B cell (primary cell): ENCODE measurements at regions not wholly inside any gene's neighbourhood (a gene's known extent, or its start where the extent isn't known, plus 50 kb on each side); places are given as distances from the start of the nearest gene placed in this dataset.
A peak's percentile ranks its signal among the peaks of the same experiment; 100 is the strongest.

Experiments
- ATAC-seq: fragments of 200-7000 bp; cut with Tn5 transposase; one replicate; pipeline ENCODE4 v1.10.0; 2021; ENCODE audit warnings: low read depth, mild to moderate bottlenecking, moderate number of reproducible peaks, moderate library complexity
- CTCF ChIA-PET: fragments of 350-600 bp; sonication (Branson Sonifier 250); formaldehyde crosslinking; loops from one replicate; lab custom pipeline; 2021; ENCODE audit warnings: antibody characterized with exemption, inconsistent platforms; lab: Charles Lee
- POLR2A ChIA-PET: fragments of 350-600 bp; sonication (Branson Sonifier 250); formaldehyde crosslinking; loops from one replicate; lab custom pipeline; 2021; ENCODE audit warnings: antibody characterized with exemption; lab: Charles Lee
- DNase-seq: peaks from one replicate; pipeline ENCODE4 v3.0.0; 2013
- H2AFZ ChIP-seq: 2 replicates; pipeline ENCODE4 v1.6.1; 2012; ENCODE audit warnings: mild to moderate bottlenecking, low read depth, low read length; ENCODE audit not compliant: insufficient read depth, poor library complexity, severe bottlenecking
- H3K27ac ChIP-seq, 2 donors: 1 replicate in 1 of 2; 2 replicates in 1 of 2; pipeline ENCODE4 v1.5.1; 2012 to 2013; ENCODE audit warnings: low read length in 2 of 2, mild to moderate bottlenecking in 2 of 2, moderate library complexity in 1 of 2
- H3K27me3 ChIP-seq, 4 experiments: fragments of 200-600 bp in 1 of 4; sonication (generic) in 1 of 4; replicated peaks in 1 of 4; 1 replicate in 2 of 4; 2 replicates in 2 of 4; pipeline versions ENCODE4 v1.6.1 to v1.7.0; 2013 to 2016; ENCODE audit warnings: low read length in 3 of 4, mild to moderate bottlenecking in 2 of 4, mixed read lengths in 1 of 4, moderate library complexity in 1 of 4; ENCODE audit not compliant: insufficient read depth in 4 of 4, control insufficient read depth in 3 of 4; ENCODE audit errors: control extremely low read depth in 1 of 4
- H3K36me3 ChIP-seq, 2 experiments: replicated peaks in 1 of 2; 1 replicate in 1 of 2; 2 replicates in 1 of 2; pipeline versions ENCODE4 v1.6.1 to v1.7.1; 2013; ENCODE audit warnings: low read length in 1 of 2; ENCODE audit not compliant: insufficient read depth in 2 of 2, control insufficient read depth in 1 of 2; ENCODE audit errors: control extremely low read depth in 1 of 2, extremely low read depth in 1 of 2
- H3K4me1 ChIP-seq, 2 donors: fragments of 200-600 bp in 1 of 2; sonication (generic) in 1 of 2; 1 replicate in 1 of 2; 2 replicates in 1 of 2; pipeline versions ENCODE4 v1.5.1 to v1.6.1; 2013 to 2017; ENCODE audit warnings: low read length in 2 of 2; ENCODE audit not compliant: control insufficient read depth in 2 of 2, insufficient read depth in 2 of 2
- H3K4me2 ChIP-seq: replicated peaks from 2 replicates; pipeline ENCODE3; 2012; ENCODE audit warnings: mild to moderate bottlenecking, low read depth, low read length; ENCODE audit not compliant: poor library complexity, severe bottlenecking
- H3K4me3 ChIP-seq, 5 experiments: fragments of 200-600 bp in 1 of 5; sonication (generic) in 1 of 5; 1 replicate in 3 of 5; 2 replicates in 2 of 5; pipeline versions ENCODE4 v1.5.1 to v1.7.0; 2011 to 2016; ENCODE audit warnings: low read length in 4 of 5, mild to moderate bottlenecking in 4 of 5, low read depth in 2 of 5, control low read depth in 1 of 5, moderate library complexity in 1 of 5; ENCODE audit not compliant: insufficient read depth in 1 of 5; ENCODE audit errors: control extremely low read depth in 1 of 5, extremely low read depth in 1 of 5
- H3K79me2 ChIP-seq: fragments of 200-600 bp; sonication (generic); one replicate; pipeline ENCODE4 v1.6.0; 2016; ENCODE audit warnings: low read length; ENCODE audit not compliant: control insufficient read depth, insufficient read depth
- H3K9ac ChIP-seq: fragments of 200-600 bp; sonication (generic); 2 replicates; pipeline ENCODE4 v1.6.1; 2017; ENCODE audit warnings: mild to moderate bottlenecking, low read length, moderate library complexity
- H3K9me3 ChIP-seq, 3 donors: one replicate each; pipeline versions ENCODE4 v1.6.1 to v1.7.1; 2013; ENCODE audit warnings: low read length in 2 of 3; ENCODE audit not compliant: control insufficient read depth in 2 of 3, insufficient read depth in 1 of 3; ENCODE audit errors: control extremely low read depth in 1 of 3
- H4K20me1 ChIP-seq: 2 replicates; pipeline ENCODE4 v1.6.0; 2012; ENCODE audit warnings: mild to moderate bottlenecking, low read length; ENCODE audit not compliant: insufficient read depth, control insufficient read depth, poor library complexity, severe bottlenecking
- H3K27ac Mint-ChIP-seq: one replicate; pipeline ENCODE4 v1.8.0; 2021; ENCODE audit warnings: mixed read lengths
- H3K27me3 Mint-ChIP-seq: one replicate; pipeline ENCODE4 v1.8.0; 2021; ENCODE audit warnings: mixed read lengths
- H3K4me1 Mint-ChIP-seq: one replicate; pipeline ENCODE4 v1.8.0; 2021; ENCODE audit warnings: mixed read lengths
- H3K4me3 Mint-ChIP-seq: one replicate; pipeline ENCODE4 v1.8.0; 2021; ENCODE audit warnings: mixed read lengths
- H3K9me3 Mint-ChIP-seq: one replicate; pipeline ENCODE4 v1.8.0; 2022; ENCODE audit warnings: mixed read lengths; ENCODE audit not compliant: insufficient read depth
- CTCF ChIP-seq: fragments of 200-600 bp; IDR thresholded peaks from one replicate; pipeline ENCODE4 v1.8.0; 2022; ENCODE audit warnings: antibody characterized with exemption, mild to moderate bottlenecking
- EZH2 ChIP-seq: IDR thresholded peaks from 2 replicates; pipeline ENCODE4 v1.6.1; 2012; ENCODE audit warnings: borderline replicate concordance, low read depth, mild to moderate bottlenecking, moderate library complexity, low read length; ENCODE audit not compliant: insufficient read depth, poor library complexity, severe bottlenecking
- WGBS: methylation state at CpG from one replicate; pipeline ENCODE4 v1.1.5; 2013; ENCODE audit warnings: missing lambda C conversion rate; ENCODE audit not compliant: insufficient coverage; 5-methylcytosine and 5-hydroxymethylcytosine counted together
- intact Hi-C: fragments of 100-400 bp; cut with micrococcal nuclease; formaldehyde crosslinking; loops from one replicate; pipeline ENCODE4 v1.10.0; 2022

DNA sequence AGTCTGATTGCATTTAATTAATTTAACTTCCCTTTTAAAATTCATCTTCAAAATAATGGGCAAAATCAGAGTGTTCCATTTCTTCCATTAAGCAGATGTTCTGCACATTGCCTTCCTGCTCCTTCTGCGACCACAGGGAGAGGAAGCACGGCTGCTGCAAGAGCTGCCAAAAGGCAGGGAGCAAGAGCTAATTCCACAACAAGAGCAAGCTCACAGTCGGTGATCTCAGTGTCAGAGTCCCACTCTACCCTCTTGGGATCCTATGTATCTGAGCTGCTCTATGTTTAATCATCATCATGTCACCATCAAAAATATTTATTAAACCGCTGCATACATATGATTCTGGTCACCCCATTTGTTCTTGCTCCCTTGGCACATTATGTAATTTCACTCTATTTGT is 255.3 kb upstream of the CAMK1G start:
- POLR2A ChIA-PET: no interaction called here
- Mint-ChIP-seq H3K4me1 (no peaks in the 10 kb centered on the region), H3K27me3 (peaks cover under 1% of the 10 kb centered on the region), H3K9me3 (no peaks in the 10 kb centered on the region), H3K27ac (no peak overlapping the region), H3K4me3 (no peak overlapping the region)
- DNase-seq (no peak), ATAC-seq (no peak)
- H3K27ac ChIP-seq: no peak overlapping the region
- H3K36me3 ChIP-seq: no peaks in the 10 kb centered on the region
- H3K4me3 ChIP-seq: no peak overlapping the region
- no peak overlapping the region for H3K4me2 ChIP-seq
- no peak overlapping the region for H3K9ac ChIP-seq
- WGBS: 12% methylated on average over 3 of the region's 4 CpGs
- H3K9me3 ChIP-seq: peaks cover 0 to 3% (median 0%) of the 10 kb centered on the region in 3 donors
- no peaks in the 10 kb centered on the region for H3K4me1 ChIP-seq
- no peaks in the 10 kb centered on the region for H3K27me3 ChIP-seq
- intact Hi-C loops: no loop called here
- H4K20me1 ChIP-seq: no peaks in the 10 kb centered on the region
- H3K79me2 ChIP-seq: no peaks in the 10 kb centered on the region
- H2AFZ ChIP-seq: no peak overlapping the region
- CTCF ChIA-PET: no interaction called here
- TF ChIP-seq CTCF (no peak), EZH2 (no peak)

DNA sequence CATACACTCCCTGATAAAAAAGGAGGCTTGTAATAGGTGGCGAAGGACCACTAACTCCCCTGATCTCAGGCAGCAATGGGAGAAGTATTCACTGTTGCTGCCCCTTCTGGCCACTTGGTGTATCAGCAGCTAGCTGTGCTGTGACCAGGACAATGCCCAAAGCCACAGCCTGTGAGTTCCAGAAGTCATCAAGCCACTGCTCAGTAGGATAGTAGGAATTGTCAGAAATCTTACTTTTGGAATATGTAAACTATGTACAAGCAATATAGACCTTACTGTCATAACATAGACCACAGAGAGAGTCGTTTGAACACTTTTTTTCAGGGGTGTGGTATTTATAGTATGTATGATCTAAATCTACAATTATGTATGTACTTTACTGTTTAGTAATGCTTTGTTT is 248.3 kb upstream of the CAMK1G start:
- Histone ChIP-seq H3K9ac (no peak overlapping the region), H4K20me1 (no peaks in the 10 kb centered on the region), H3K4me2 (no peak overlapping the region), H3K9me3 (no peaks in the 10 kb centered on the region), H3K27me3 (no peaks in the 10 kb centered on the region), H3K79me2 (no peaks in the 10 kb centered on the region), H3K36me3 (no peaks in the 10 kb centered on the region), H2AFZ (no peak overlapping the region), H3K4me1 (no peaks in the 10 kb centered on the region), H3K4me3 (no peak overlapping the region), H3K27ac (no peak overlapping the region)
- ChIA-PET CTCF (interaction anchor here (1.3 kb wide), 1 partner anchor 16 kb away, joined by 3 read pairs; no protein-coding TSS in a partner anchor), POLR2A (no interaction called here)
- H3K9me3 Mint-ChIP-seq: no peaks in the 10 kb centered on the region
- peaks cover 10% of the 10 kb centered on the region for H3K27me3 Mint-ChIP-seq
- H3K4me1 Mint-ChIP-seq: no peaks in the 10 kb centered on the region
- intact Hi-C loops: no loop called here
- WGBS: no CpG with 5 or more reads among the region's 2 CpGs
- DNase-seq (no peak), ATAC-seq (no peak)
- H3K27ac Mint-ChIP-seq: no peak overlapping the region
- TF ChIP-seq CTCF (peak; percentile 72), EZH2 (no peak)
- no peak overlapping the region for H3K4me3 Mint-ChIP-seq
